GM19467 (cell line): ENCODE measurements at regions not wholly inside any gene's neighbourhood (a gene's known extent, or its start where the extent isn't known, plus 50 kb on each side); places are given as distances from the start of the nearest gene placed in this dataset.

Experiments
- ATAC-seq: cut with Tn5 transposase; IDR thresholded peaks from one replicate; pipeline ENCODE4 v1.9.1; 2021; ENCODE audit warnings: mild to moderate bottlenecking, moderate library complexity; ENCODE audit not compliant: unreplicated experiment

GRCh38 chrX:9191392-9191791, 157.5 kb upstream of the FAM9B start:
- no peak for ATAC-seq

- no peak for ATAC-seq
These were observed 161.4 kb upstream of the FAM9B start for GRCh38 chrX:9195199-9195880.

- no peak for ATAC-seq
These were observed 163.2 kb upstream of the FAM9B start for GRCh38 chrX:9196961-9197640.

- no peak for ATAC-seq
These were observed 170.6 kb upstream of the FAM9B start for GRCh38 chrX:9204560-9204959.

- no peak for ATAC-seq
These were observed 171.8 kb upstream of the FAM9B start for GRCh38 chrX:9205599-9206223.

- no peak for ATAC-seq
These were observed 173.2 kb upstream of the FAM9B start for GRCh38 chrX:9207142-9207541.

GRCh38 chrX:9211269-9211668, 177.3 kb upstream of the FAM9B start:
- ATAC-seq = no peak

GRCh38 chrX:9221781-9222180, 187.9 kb upstream of the FAM9B start:
- no peak for ATAC-seq

GRCh38 chrX:9222299-9222698, 188.4 kb upstream of the FAM9B start:
- ATAC-seq = no peak

GRCh38 chrX:9227276-9227675, 193.3 kb upstream of the FAM9B start:
- no peak for ATAC-seq

- ATAC-seq = no peak
These were observed 197.6 kb upstream of the FAM9B start for GRCh38 chrX:9231491-9231890.

GRCh38 chrX:9233141-9233540, 199.2 kb upstream of the FAM9B start:
- ATAC-seq = no peak

- no peak for ATAC-seq
These were observed 200.4 kb upstream of the FAM9B start for GRCh38 chrX:9234315-9234714.

- no peak for ATAC-seq
These were observed 201.8 kb upstream of the FAM9B start for GRCh38 chrX:9235722-9236121.

GRCh38 chrX:9240956-9241355, 207.0 kb upstream of the FAM9B start:
- no peak for ATAC-seq

GRCh38 chrX:9241427-9241826, 207.5 kb upstream of the FAM9B start:
- no peak for ATAC-seq

GRCh38 chrX:9249051-9249846, 215.3 kb upstream of the FAM9B start:
- no peak for ATAC-seq

- ATAC-seq = no peak
These were observed 212.7 kb upstream of the TBL1X start for GRCh38 chrX:9252182-9252581.

- ATAC-seq = no peak
These were observed 211.6 kb upstream of the TBL1X start for GRCh38 chrX:9253211-9253610.

- no peak for ATAC-seq
These were observed 207.0 kb upstream of the TBL1X start for GRCh38 chrX:9257718-9258420.
